IPS DF 4.7 (cell line): ENCODE measurements at regions not wholly inside any gene's neighbourhood (a gene's known extent, or its start where the extent isn't known, plus 50 kb on each side); places are given as distances from the start of the nearest gene placed in this dataset.

Source experiments
- DNase-seq: peaks from one replicate; pipeline ENCODE4 v3.0.0-alpha.2; 2013; ENCODE audit warnings: low spot score; ENCODE audit errors: extremely low read depth

DNA sequence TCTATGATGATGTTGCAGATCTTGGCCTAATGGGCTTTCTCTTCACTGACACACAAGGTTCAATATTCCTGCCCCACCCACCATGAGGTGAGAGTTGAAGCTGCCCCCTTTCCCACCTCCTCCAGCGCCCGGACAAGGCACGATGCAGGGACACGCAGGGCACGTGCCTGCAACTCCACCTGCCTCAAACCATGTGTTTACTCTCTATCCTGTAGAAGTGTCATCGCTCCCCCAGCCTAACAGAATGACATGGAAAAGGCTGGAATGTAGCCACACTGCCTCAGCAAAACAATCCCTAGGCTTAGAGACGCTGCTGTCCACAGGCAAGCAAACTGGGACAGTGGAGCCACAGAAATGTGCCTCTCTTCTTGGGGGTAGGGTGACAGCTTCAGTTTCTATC, 92.9 kb upstream of the SOD1 start:
- DNase-seq, result no peak

DNA sequence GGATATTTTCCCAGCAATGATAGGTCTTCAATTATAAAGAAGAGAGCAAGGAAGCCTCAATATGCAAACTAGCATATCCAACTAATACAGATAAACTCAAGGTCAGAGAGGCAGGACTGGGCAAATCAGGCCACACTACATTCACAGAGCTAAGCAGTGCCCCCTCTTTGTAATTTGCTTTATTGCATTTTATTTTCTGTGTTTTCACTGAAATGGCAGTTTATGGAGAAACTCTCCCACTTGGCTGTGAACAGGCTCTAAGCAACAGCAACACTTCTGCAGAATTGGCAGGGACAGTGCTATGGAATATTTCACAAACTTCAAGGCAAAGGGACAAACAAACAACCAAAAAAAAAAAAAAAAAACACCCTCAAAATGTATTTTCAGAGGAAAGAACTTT, 93.4 kb upstream of the SOD1 start:
- DNase-seq, result no peak

DNA sequence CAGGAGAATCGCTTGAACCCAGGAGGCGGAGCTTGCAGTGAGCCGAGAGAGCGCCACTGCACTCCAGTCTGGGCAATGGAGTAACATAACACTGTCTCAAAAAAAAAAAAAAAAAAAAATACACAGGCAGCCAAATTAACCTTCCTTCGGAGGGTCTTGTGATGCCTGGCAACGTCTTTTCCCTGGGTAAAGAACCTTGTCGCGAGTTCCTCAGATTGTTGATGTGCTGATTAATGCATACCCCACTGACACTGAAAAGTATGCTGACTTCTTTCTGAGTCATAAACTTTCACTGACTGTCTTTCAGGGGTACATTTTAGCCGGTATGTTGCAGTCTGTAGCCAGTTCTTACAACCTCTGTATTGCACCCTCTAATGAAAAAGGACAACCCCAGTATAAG, 95.1 kb upstream of the SOD1 start:
- no peak for DNase-seq

DNA sequence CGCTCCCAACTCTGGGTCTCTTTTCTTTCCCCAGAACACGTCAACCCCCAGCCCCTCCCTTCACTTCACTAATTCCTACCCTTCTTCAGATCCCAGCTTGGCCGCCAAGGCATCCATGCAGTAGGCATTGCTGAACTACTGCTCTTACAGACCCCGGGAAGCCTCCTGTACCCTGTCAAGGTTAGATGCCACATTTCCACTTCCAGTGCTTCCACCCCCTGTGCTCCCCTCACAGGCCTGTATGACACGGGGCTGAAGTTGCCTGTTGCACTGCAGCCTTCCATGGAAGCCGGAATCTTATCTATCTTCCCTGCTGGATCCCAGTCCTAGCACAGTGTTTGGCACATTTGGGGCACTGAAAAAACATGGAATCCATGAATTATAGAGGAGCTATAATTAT, 99.0 kb upstream of the SOD1 start:
- DNase-seq, result no peak

DNA sequence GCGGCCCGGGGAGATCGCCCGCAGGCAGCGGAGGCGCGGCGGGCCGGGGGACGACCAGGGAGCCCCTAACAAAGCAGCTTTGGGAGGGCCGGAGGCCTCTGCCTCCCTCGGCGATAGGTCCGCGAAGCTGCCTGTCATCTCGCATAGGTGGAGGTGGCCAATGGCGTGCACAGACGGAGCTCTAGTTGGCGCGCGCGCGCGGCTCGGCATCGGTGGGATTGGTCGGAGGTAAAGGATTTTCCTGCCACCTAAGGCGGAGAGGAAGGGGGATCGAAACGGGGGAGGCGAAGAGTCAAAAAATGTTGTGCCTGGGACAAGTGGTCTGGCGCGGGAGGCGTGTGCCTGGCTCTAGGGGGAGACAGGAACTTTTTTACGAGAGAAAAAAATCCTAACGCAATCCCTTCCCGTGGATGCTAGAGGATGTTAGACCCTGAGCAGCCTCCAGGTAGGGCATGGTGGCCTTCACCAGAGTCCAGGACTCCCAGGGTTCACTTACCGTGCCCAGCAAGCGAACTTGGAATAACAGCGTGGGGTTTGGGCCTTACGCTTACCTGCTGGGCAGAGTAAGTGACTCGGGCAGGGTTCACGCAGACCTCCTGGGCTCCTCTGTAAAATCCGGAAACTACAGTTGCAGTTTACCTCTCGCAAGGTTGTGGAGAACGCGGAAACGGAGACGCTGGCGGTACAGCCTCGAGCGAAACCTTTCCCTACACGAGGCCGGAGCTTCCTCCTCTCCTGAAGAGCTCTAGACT, 99.9 kb upstream of the SOD1 start:
- no peak for DNase-seq

DNA sequence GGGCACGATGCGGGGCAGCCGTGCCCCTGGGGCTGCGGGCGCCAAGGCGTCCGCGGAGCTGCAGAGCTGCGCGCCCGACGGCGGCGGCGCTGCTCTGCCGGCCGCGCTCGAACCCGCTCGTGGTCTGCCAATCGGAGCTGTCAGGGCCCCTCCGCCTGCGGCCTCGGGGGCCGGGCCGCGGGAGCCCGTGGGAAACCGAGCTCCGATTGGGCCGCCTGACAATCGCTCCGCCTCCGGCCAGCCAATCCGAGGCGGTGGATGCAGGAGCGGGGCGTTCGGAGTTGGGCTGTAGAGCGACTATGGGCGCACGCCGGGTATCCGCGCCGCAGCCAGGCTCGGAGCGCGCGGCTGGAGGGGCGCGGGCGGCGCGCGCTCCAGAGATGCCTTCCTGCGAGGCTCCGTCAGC, 100.5 kb upstream of the SOD1 start:
- no peak for DNase-seq

DNA sequence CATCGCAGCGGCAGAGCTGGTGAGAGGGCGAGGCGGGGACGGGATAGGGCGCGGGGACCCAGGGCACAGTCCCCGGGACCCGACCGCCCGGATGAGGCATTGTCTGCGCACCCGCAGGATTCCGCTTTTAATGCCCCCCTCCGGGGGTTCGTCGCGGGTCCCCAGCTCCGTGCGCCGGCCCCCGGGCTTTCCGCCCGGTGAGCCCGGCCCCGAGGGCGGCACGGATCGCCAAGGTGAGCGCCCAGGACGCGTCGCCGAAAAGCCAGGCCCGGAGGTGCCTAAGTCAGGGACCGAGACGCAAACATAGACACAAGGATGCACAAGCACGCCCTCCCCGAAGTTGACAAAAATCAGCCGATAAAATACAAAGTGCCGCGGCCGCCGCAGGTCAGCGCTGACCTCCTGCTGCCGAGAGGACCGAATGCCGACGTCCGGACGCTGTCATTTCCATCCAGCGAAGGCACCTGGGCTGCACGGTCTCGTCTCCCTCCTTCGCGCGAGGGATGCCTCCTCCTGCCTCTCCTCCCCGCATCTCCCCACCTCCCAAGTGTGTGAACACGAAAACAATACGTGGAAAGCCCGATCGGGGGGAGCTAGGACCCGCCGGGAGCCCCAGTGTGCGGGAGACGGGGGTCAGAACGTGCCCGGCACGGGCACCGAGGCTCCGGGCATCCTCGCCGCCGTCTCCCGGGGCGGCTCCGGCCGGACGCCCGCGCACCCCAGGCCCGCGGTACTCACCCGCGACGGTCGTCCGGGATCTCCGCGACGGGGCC, 101.1 kb upstream of the SOD1 start:
- DNase-seq, result no peak

DNA sequence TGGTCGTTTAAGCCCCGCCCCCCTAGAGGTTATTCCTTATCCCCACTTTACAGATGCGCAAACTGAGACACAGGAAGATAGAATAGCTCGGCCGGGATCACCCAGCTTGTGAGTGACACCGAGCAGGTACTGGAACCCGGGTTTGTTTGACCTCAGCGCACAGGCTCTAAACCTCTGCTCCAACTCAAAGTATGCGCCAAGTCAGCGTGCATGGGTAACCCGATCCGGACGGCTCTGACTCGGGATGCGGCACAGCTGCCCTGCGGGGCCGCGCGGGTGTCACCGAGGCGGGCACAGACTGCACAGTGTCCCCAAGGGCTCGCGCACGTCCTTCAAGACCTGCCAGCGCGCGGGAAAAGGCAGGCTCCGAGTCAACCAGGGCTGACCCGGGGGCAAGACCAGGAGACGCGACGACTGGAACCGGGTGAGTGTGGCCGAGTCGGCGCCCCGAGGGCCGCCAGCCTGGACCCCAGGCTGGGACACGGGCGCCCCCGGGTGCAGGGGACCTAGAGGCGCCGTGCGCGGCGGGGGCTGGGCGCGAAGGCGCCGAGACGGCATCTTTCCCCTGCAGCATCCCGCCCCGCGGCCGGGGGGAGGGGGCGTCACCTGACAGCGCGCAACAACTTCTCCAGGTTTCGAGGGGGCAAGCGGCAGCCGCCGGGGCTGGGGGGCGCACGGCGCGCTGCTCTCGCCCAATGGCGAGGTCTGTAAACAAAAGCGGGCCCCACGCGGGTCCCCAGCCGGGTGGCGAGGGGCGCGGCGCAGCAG, 101.9 kb upstream of the SOD1 start:
- no peak for DNase-seq

DNA sequence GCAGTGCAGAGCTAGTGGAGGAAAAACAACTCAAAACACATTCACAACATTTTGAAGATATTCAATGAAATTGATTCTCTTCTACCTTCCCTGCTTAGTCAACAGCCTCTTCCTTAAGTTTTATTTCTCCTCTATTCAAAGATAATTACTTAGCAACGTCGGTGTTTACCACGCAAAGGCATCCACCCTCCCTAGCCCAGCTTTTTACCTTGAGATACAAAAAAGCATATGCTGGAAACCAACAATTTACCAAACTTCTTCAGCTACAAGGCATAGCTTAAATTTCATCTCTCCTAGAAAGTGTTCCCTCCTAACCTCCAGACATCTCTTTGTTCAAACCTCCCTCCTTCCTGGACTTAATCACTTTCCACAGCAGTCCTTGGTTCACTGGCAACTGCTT, 102.8 kb upstream of the SOD1 start:
- no peak for DNase-seq

DNA sequence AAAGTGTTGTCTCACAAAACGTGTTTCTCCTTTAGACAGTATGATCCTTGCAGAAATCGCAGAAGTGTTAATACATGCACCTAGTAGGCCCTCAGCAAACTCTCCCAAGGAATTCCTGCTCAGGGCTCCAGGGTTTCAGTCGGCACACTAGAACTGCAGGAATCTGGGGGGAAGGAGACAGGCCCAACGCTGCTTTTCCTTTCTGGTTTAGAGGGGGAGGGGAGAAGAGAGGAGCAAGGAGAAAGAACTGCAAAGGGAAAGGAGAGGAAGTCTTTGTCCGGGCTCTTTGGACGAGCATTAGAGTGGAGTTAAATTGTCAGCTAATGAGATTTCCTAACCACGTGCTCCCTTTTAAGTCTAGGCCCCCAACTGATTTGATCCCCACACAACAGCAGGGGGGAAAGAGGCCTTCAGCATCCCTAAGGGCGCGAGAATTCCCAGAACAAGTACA, 103.7 kb upstream of the SOD1 start:
- DNase-seq, result no peak

DNA sequence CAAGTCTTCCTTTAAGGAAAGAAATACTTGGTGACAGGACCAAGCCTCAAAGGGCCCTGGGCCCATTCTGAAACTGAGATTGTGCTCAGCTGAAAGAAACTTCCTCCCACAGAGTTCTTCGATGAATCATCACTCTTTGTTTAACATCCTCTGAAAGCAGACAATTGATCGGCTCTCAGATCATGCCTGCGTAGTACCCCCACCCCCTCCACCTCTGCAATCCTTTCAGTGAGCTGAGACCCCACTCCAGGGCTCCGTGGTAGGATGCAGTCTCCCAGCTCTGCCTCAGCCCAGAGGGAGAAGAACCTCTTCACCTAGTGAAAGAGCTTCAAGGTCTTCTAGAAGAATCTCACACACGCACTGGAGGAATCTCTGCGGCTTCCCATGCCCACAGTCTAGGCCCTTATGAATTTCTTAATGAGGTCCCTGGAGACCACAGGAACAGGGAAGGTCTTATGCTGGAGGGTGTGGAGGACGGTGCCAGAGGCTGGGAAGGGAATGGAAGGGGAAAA, 104.9 kb upstream of the SOD1 start:
- DNase-seq, result no peak

DNA sequence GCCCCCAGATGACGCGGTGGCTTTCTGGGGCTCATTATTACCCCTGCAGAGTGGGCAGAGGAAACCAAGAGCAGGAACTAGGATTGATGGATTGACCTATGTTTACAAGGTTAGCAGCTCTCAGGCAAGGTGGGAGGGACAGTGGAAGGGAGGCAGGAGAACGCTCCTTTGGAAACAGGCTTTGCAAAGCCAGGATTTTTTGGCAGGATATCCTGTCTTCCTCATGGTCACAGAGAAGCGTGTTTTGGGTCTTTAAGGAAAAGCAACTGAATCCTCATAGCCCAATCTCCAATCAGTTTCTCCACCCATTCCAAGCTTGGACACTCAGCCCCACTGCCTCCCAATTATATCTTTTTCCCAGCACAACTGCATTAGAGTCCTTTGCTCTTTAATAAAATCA, 105.6 kb upstream of the SOD1 start:
- DNase-seq, result no peak

DNA sequence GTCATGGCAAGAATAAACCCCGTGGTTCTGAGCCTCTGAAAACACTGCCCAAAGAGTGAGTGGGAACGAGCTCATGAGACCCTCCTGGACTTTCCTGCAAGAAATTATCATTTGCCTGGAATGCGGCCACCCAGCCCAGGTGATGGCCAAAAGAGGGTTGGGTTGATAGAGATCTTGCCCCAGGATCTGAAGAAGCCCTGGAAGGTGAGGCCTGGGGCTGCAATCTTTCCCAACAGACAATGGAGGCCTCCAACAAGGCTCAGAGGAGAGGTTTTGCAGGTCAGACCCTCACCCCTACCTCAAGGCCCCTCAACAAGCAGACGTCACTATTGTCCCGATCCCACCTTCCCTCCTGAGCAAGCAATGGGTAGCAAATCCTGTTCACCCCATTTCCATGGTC, 106.0 kb upstream of the SOD1 start:
- DNase-seq, result no peak

DNA sequence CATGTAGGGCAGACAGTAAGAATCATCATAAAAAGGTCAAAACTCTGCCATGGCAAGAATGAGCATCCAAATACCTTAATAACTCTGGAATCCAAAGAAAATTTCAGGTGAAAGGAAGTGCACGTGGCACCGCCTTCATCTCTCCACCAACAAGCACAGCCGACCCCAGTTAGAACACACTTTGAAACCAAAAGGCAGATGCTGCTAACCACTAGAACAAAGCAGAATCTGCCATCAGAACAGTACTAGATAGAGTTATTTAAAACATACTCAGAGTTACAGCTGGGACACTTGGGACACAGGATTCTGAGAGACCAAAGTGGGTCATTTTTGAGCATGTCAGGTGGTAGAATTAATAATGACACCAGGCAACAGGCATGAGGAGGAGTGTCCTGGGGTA, 106.7 kb upstream of the SOD1 start:
- no peak for DNase-seq

DNA sequence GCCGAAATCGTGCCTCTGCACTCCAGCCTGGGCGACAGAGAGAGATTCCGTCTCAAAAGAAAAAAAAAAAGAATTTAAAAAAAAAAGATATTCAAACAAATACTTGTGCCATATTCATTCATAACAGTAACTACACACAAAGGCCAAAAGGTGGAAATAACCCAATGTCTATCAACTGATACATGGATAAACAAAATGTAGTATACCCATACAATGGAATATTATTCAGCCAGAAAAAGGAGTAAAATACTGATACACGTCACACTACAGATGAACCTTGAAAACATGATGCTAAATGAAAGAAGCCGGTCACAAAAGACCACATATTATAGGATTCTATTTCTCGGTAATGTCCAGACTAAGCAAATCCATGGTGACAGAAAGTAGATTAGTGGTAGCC, 109.4 kb upstream of the SOD1 start:
- DNase-seq, result no peak

DNA sequence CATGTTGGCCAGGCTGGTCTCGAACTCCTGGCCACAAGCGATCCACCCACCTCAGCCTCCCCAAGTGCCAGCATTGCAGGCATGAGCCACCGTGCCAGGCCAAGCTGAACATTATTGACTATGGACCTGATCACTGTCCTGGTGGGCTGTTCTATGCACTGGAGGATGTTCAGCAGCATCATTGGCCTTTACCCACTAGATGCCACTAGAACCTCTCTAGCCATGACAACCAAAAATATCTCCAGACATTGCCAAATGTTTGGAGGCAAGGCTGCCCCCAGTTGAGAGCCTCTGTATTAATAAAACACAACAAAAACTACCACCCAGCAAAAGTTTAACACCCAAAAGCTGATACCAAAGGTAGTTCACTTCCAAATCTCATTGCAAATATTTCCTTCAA, 110.8 kb upstream of the SOD1 start:
- DNase-seq, result no peak

DNA sequence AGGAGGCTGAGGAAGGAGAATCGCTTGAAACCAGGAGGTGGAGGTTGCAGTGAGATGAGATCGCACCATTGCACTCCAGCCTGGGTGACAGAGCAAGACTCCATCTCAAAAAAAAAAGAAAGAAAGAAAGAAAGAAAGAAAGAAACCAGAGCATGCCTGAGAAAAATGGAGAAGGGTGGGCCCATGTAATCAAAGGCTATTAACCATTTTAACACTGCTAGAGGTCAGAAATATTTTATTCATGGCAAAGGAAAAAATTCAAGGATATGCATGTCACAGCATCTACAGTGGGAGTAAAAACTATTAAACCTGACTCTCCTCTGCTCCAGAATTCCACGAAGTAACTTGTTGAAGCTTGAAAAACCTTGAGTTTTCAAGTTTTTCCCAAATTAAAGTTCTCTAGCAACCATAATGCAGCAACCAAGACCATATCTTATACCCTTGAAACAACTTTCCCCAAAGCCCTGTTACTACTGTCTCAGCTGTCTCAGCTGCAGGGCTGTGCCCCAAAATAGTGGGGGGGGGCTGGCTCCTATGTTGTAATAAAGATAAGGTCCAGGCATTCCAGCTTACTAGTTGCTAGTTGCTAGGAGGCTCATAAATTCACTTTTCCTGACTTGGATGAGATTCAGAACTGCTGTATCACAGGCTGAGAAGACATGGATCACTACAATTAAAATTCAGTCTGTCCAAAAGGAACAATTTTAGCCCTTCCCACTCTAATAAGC, 112.9 kb upstream of the SOD1 start:
- no peak for DNase-seq

DNA sequence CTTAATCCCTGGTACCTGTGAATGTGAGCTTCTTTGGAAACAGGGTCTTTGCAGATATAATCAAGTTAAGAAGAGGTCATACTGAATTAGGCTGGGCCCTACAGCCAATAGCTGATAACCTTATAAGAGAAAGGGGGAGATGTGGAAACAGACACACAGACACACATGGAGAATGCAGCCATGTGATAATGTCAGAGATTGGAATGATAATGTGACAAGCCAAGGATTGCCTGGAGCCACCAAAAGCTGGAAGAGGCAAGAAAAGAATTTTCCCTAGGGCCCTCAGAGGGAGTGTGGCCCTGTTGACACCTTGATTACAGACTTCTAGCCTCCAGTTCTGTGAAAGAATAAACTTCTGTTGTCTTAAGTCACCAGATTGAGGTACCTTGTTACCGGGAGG, 114.5 kb upstream of the SOD1 start:
- no peak for DNase-seq

DNA sequence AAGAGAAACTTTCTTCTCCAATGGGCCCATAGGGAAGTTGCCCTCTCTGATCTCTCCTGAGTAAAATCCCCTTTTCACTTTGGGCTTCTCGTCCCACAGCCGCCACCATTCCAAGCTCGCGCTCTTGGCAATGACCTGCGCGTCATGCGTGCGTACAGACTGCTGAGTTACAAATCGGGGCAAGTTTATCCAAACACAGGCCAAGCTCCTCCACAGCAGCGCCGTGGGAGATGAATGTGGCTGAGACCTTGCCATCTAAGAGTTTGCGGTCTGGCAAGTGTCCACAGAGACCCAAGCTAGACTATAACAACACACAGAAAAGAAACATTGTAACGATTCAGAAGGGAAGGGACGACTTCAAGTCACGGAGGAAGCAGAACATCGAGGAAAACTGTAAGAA, 116.3 kb upstream of the SOD1 start:
- DNase-seq, result no peak

DNA sequence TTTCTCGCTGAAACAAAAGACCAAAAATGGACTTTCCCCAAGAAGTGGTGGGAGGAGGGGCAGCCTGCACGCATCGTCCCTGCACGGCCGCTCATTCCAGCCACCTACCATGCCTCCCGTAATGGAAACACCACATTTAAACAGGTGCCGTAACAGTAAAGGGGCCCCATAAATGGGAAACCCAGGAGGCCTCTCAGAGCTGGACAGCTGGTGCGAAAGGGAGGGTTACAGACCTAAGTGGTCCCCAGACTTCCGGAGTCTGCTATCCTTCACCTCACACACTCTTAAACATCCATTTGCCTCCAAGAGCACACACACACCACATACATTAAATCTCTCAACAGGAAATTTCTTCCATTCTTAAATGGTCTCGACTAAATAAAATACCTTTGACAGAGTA, 120.7 kb upstream of the SOD1 start:
- no peak for DNase-seq

DNA sequence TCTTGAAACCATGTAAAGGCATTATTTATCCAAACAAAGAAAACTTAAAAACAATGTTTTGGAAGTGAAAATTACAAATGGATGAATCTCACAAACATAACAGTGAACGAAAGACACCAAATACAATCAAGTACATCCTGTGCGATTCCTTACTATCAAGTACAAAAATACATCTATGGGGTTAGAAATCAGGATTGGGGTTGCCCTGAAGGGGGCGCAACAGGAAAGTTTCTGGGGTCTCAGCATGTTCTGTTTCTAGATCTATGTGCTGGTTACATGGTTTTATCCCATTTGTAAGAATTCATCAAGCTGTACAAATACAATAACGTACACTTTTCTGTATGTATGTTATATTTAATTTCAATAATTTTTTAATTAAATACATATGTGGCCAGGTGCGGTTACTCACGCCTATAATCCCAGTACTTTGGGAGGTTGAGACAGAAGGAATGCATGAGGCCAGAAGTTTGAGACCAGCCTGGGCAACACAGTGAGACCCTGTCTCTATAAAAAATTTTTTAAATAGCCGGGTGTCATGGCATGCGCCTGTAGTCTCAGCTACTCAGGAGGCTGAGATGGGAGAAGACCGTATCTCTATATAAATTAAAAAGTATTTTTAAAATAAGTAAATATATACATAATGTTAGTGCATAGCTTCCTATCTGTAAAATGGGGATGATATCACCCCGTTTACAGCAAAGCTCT, 121.5 kb upstream of the SOD1 start:
- DNase-seq, result no peak
